MM.1S (cell line): ENCODE measurements at regions not wholly inside any gene's neighbourhood (a gene's known extent, or its start where the extent isn't known, plus 50 kb on each side); places are given as distances from the start of the nearest gene placed in this dataset.

ENCODE experiments used
- DNase-seq: peaks from one replicate; pipeline ENCODE4 v3.0.0-alpha.2; 2015
- H2AFZ ChIP-seq: fragments of 300-600 bp; sonication (generic); 2 replicates; pipeline ENCODE4 v1.6.0; 2016; ENCODE audit warnings: antibody characterized with exemption, low read length
- H3F3A ChIP-seq: fragments of 300-600 bp; sonication (generic); 2 replicates; pipeline ENCODE4 v1.6.1; 2016; ENCODE audit warnings: mild to moderate bottlenecking, antibody characterized with exemption, low read length, moderate library complexity, mixed read lengths; ENCODE audit not compliant: insufficient read depth
- H3K27ac ChIP-seq: fragments of 300-600 bp; sonication (generic); 2 replicates; pipeline ENCODE4 v1.5.1; 2016; ENCODE audit warnings: mild to moderate bottlenecking, low read length
- H3K27me3 ChIP-seq: fragments of 300-600 bp; sonication (generic); replicated peaks from 2 replicates; pipeline ENCODE4 v1.6.0; 2016; ENCODE audit warnings: low read length; ENCODE audit not compliant: insufficient read depth
- H3K36me3 ChIP-seq: fragments of 300-600 bp; sonication (generic); replicated peaks from 2 replicates; pipeline ENCODE4 v1.6.1; 2016; ENCODE audit warnings: mild to moderate bottlenecking, low read length, mixed read lengths; ENCODE audit not compliant: insufficient read depth
- H3K4me1 ChIP-seq: fragments of 300-600 bp; sonication (generic); 2 replicates; pipeline ENCODE4 v1.6.1; 2016; ENCODE audit warnings: low read length, mixed read lengths
- H3K4me2 ChIP-seq: fragments of 300-600 bp; sonication (generic); 2 replicates; pipeline ENCODE4 v1.6.0; 2016; ENCODE audit warnings: low read depth, low read length
- H3K4me3 ChIP-seq: fragments of 300-600 bp; sonication (generic); 2 replicates; pipeline ENCODE4 v1.5.1; 2016; ENCODE audit warnings: low read length, mixed read lengths
- H3K79me2 ChIP-seq: fragments of 300-600 bp; sonication (generic); 2 replicates; pipeline ENCODE4 v1.6.1; 2016; ENCODE audit warnings: mixed run types, low read length, mixed read lengths
- H3K9ac ChIP-seq: fragments of 300-600 bp; sonication (generic); 2 replicates; pipeline ENCODE4 v1.6.1; 2016; ENCODE audit warnings: low read length, mixed read lengths
- H3K9me2 ChIP-seq: fragments of 300-600 bp; sonication (generic); replicated peaks from 2 replicates; pipeline ENCODE4 v1.6.1; 2016; ENCODE audit warnings: mild to moderate bottlenecking, low read length, mixed read lengths; ENCODE audit not compliant: insufficient read depth
- H3K9me3 ChIP-seq: fragments of 300-600 bp; sonication (generic); replicated peaks from 2 replicates; pipeline ENCODE4 v1.6.1; 2016; ENCODE audit warnings: mild to moderate bottlenecking, low read length, mixed read lengths; ENCODE audit not compliant: insufficient read depth
- H4K20me1 ChIP-seq: fragments of 300-600 bp; sonication (generic); 2 replicates; pipeline ENCODE4 v1.6.1; 2016; ENCODE audit warnings: mild to moderate bottlenecking, low read length, moderate library complexity, mixed read lengths; ENCODE audit not compliant: insufficient read depth
- EZH2 ChIP-seq: fragments of 300-600 bp; sonication (generic); optimal IDR thresholded peaks from 2 replicates; pipeline ENCODE3; 2017; ENCODE audit warnings: low read depth, mild to moderate bottlenecking, antibody characterized with exemption, low read length, mixed read lengths
- EZH2phosphoT487 ChIP-seq: fragments of 300-600 bp; sonication (generic); IDR thresholded peaks from 2 replicates; pipeline ENCODE4 v1.6.1; 2018; ENCODE audit warnings: antibody characterized with exemption, low read length
- TF ChIP-seq, protein P1 (sequence below): fragments of 300-600 bp; sonication (generic); IDR thresholded peaks from 2 replicates; pipeline ENCODE4 v1.5.1; 2016; ENCODE audit warnings: antibody characterized with exemption, low read length, mixed read lengths

DNA sequence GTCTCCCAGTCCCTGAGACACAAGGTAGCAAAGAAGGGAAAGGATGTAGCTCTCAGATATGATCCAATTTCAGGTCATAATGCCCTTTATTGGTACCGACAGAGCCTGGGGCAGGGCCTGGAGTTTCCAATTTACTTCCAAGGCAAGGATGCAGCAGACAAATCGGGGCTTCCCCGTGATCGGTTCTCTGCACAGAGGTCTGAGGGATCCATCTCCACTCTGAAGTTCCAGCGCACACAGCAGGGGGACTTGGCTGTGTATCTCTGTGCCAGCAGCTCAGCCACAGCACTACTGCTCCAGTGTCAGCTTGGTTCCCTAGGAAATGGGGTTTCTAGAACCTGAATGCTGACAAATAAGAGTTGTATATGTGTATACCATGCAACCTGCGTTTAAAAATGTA is 74.6 kb upstream of the PRSS58 start:
- TF ChIP-seq EZH2 = no peak
- TF ChIP-seq, protein P1, sequence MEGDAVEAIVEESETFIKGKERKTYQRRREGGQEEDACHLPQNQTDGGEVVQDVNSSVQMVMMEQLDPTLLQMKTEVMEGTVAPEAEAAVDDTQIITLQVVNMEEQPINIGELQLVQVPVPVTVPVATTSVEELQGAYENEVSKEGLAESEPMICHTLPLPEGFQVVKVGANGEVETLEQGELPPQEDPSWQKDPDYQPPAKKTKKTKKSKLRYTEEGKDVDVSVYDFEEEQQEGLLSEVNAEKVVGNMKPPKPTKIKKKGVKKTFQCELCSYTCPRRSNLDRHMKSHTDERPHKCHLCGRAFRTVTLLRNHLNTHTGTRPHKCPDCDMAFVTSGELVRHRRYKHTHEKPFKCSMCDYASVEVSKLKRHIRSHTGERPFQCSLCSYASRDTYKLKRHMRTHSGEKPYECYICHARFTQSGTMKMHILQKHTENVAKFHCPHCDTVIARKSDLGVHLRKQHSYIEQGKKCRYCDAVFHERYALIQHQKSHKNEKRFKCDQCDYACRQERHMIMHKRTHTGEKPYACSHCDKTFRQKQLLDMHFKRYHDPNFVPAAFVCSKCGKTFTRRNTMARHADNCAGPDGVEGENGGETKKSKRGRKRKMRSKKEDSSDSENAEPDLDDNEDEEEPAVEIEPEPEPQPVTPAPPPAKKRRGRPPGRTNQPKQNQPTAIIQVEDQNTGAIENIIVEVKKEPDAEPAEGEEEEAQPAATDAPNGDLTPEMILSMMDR = no peak
- TF ChIP-seq EZH2phosphoT487 = no peak
- H3K79me2 ChIP-seq = no peaks in the 10 kb centered on the region
- DNase-seq = no peak

DNA sequence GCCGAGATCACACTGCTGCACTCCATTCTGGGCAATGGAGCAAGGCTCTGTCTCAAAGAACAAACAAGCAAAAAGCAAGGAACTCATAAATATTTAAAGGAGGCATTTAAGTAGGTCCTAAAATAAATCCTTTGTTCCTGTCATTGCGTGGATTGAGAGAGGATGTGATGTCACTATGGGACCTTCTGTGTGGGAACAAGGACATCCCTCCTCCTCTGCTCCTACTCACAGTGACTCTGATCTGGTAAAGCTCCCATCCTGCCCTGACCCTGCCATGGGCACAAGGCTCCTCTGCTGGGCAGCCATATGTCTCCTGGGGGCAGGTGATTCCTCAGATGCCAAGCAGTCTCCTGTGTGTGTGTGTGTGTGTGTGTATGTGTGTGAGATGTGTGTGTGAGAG is 74.1 kb upstream of the PRSS58 start:
- H2AFZ ChIP-seq = no peak overlapping the region
- no peak overlapping the region for H3K27ac ChIP-seq
- H3K9me3 ChIP-seq = no peaks in the 10 kb centered on the region
- no peaks in the 10 kb centered on the region for H3K9me2 ChIP-seq
- no peak for DNase-seq
- TF ChIP-seq EZH2phosphoT487 = no peak
- TF ChIP-seq EZH2 = no peak
- TF ChIP-seq, protein P1 = no peak
- H3K4me1 ChIP-seq = no peaks in the 10 kb centered on the region
- H3K4me3 ChIP-seq = no peak overlapping the region
- no peaks in the 10 kb centered on the region for H3K36me3 ChIP-seq
- no peak overlapping the region for H3K9ac ChIP-seq
- no peak overlapping the region for H3K4me2 ChIP-seq
- H3K27me3 ChIP-seq = no peaks in the 10 kb centered on the region
- no peaks in the 10 kb centered on the region for H3F3A ChIP-seq
- H4K20me1 ChIP-seq = no peaks in the 10 kb centered on the region
- H3K79me2 ChIP-seq = no peaks in the 10 kb centered on the region

More for the DNA sequence above, 74.6 kb upstream of the PRSS58 start:
- Histone ChIP-seq H3K4me2 (no peak overlapping the region), H3K9me2 (no peaks in the 10 kb centered on the region), H3K27me3 (no peaks in the 10 kb centered on the region), H3K9ac (no peak overlapping the region), H3K36me3 (no peaks in the 10 kb centered on the region), H3K27ac (no peak overlapping the region), H3F3A (no peaks in the 10 kb centered on the region), H3K9me3 (no peaks in the 10 kb centered on the region), H3K4me3 (no peak overlapping the region), H3K4me1 (no peaks in the 10 kb centered on the region), H4K20me1 (no peaks in the 10 kb centered on the region), H2AFZ (no peak overlapping the region)

DNA sequence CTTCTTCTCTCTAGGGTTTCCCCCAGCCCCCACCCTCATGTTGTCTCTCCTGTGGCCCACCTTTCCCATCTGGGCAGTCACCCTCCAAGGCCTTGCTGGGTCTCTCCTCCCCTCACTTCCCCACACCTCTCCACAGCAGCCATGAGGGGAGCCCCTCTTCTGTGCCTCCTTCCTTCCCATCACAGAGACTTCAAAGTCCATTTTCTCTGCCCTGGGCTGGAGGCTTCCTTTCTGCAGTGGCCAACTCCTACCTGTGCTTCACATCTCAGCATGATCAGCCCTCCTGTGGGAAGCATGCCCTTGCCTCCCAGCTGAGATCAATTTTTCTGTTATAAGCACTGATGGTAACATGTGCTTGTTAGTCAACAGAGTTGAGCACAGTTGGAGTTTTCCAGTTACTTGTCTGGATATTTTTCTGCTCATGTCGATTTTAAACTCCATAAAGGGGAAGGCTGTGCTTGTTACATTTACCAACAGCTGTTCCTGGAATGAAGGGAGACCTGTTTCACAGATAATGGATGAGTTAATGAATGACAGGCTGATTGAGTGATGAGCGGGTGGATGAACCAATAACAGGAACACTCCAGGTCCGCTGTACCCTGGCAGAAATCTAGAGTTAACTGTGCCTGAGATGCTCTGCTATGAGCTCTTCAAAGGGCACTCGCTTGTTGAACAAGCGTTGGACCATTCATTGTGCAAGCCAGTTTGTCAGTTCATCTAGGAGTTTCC is 71.4 kb upstream of the PRSS58 start:
- DNase-seq = no peak
- Histone ChIP-seq H3K27ac (no peak overlapping the region), H3K9me3 (no peaks in the 10 kb centered on the region), H3K9me2 (no peaks in the 10 kb centered on the region), H2AFZ (no peak overlapping the region), H3K4me2 (no peak overlapping the region), H3K36me3 (no peaks in the 10 kb centered on the region), H3K79me2 (no peaks in the 10 kb centered on the region), H4K20me1 (no peaks in the 10 kb centered on the region), H3F3A (no peaks in the 10 kb centered on the region), H3K9ac (no peak overlapping the region), H3K4me3 (no peak overlapping the region), H3K27me3 (no peaks in the 10 kb centered on the region), H3K4me1 (no peaks in the 10 kb centered on the region)
- TF ChIP-seq, protein P1 = no peak
- TF ChIP-seq EZH2 (no peak), EZH2phosphoT487 (no peak)
